ENCODE measurements at regions not wholly inside any gene's neighbourhood (a gene's known extent, or its start where the extent isn't known, plus 50 kb on each side); places are given as distances from the start of the nearest gene placed in this dataset.

- H3K9me3 ChIP-seq (ENCODE audit: insufficient read depth, low read depth, low read length) = no peaks in the 10 kb centered on the region
- H3K9me2 ChIP-seq (replicated peaks; ENCODE audit: low read depth, low read length) = no peaks in the 10 kb centered on the region
- H2AFZ ChIP-seq (ENCODE audit: low read length) = no peak overlapping the region
- H3K79me2 ChIP-seq (ENCODE audit: insufficient read depth, low read length) = no peaks in the 10 kb centered on the region
- H3K4me1 ChIP-seq (ENCODE audit: insufficient read depth, low read length, poor library complexity, severe bottlenecking) = no peaks in the 10 kb centered on the region
- H3K9ac ChIP-seq (ENCODE audit: low read depth, low read length, poor library complexity, severe bottlenecking) = no peak overlapping the region
- no peaks in the 10 kb centered on the region for H3K27me3 ChIP-seq (ENCODE audit: insufficient read depth, low read length, poor library complexity, severe bottlenecking)
- no peaks in the 10 kb centered on the region for H3K36me3 ChIP-seq (ENCODE audit: insufficient read depth, low read length)
- H4K20me1 ChIP-seq (ENCODE audit: insufficient read depth, low read length, poor library complexity, severe bottlenecking) = no peaks in the 10 kb centered on the region
- no peaks in the 10 kb centered on the region for H3F3A ChIP-seq (ENCODE audit: low read depth)
- no peak overlapping the region for H3K4me3 ChIP-seq (ENCODE audit: low read length, poor library complexity, severe bottlenecking)
- H3K4me2 ChIP-seq (ENCODE audit: low read depth, low read length, poor library complexity, severe bottlenecking) = no peak overlapping the region
- TF ChIP-seq EZH2phosphoT487 (IDR thresholded peaks at IDR 0.05; ENCODE audit: borderline replicate concordance) (no peak), CTCF (conservative IDR thresholded peaks at IDR 0.05; ENCODE audit: low read length) (no peak)
Observed at GRCh38 chr5:39712316-39713249, 287.8 kb upstream of the DAB2 start.

- Histone ChIP-seq H4K20me1 (ENCODE audit: insufficient read depth, low read length, poor library complexity, severe bottlenecking) (no peaks in the 10 kb centered on the region), H3K9me3 (ENCODE audit: insufficient read depth, low read depth, low read length) (no peaks in the 10 kb centered on the region), H3K79me2 (ENCODE audit: insufficient read depth, low read length) (no peaks in the 10 kb centered on the region), H3K9ac (ENCODE audit: low read depth, low read length, poor library complexity, severe bottlenecking) (no peak overlapping the region), H3F3A (ENCODE audit: low read depth) (no peaks in the 10 kb centered on the region), H2AFZ (ENCODE audit: low read length) (no peak overlapping the region), H3K4me3 (ENCODE audit: low read length, poor library complexity, severe bottlenecking) (no peak overlapping the region), H3K9me2 (replicated peaks; ENCODE audit: low read depth, low read length) (no peaks in the 10 kb centered on the region), H3K27me3 (ENCODE audit: insufficient read depth, low read length, poor library complexity, severe bottlenecking) (no peaks in the 10 kb centered on the region), H3K36me3 (ENCODE audit: insufficient read depth, low read length) (no peaks in the 10 kb centered on the region), H3K4me2 (ENCODE audit: low read depth, low read length, poor library complexity, severe bottlenecking) (no peak overlapping the region), H3K4me1 (ENCODE audit: insufficient read depth, low read length, poor library complexity, severe bottlenecking) (no peaks in the 10 kb centered on the region)
- TF ChIP-seq EZH2phosphoT487 (IDR thresholded peaks at IDR 0.05; ENCODE audit: borderline replicate concordance) = no peak
- TF ChIP-seq CTCF (conservative IDR thresholded peaks at IDR 0.05; ENCODE audit: low read length) = no peak
Observed at GRCh38 chr5:39711821-39712220, 287.0 kb upstream of the DAB2 start.

- no peaks in the 10 kb centered on the region for H3K79me2 ChIP-seq (ENCODE audit: insufficient read depth, low read length)
- no peaks in the 10 kb centered on the region for H3K9me3 ChIP-seq (ENCODE audit: insufficient read depth, low read depth, low read length)
- H3K4me1 ChIP-seq (ENCODE audit: insufficient read depth, low read length, poor library complexity, severe bottlenecking) = no peaks in the 10 kb centered on the region
- H3K27me3 ChIP-seq (ENCODE audit: insufficient read depth, low read length, poor library complexity, severe bottlenecking) = no peaks in the 10 kb centered on the region
- no peak overlapping the region for H3K4me2 ChIP-seq (ENCODE audit: low read depth, low read length, poor library complexity, severe bottlenecking)
- no peak overlapping the region for H3K9ac ChIP-seq (ENCODE audit: low read depth, low read length, poor library complexity, severe bottlenecking)
- H3K36me3 ChIP-seq (ENCODE audit: insufficient read depth, low read length) = no peaks in the 10 kb centered on the region
- no peak overlapping the region for H2AFZ ChIP-seq (ENCODE audit: low read length)
- no peaks in the 10 kb centered on the region for H3K9me2 ChIP-seq (replicated peaks; ENCODE audit: low read depth, low read length)
- no peak for TF ChIP-seq CTCF (conservative IDR thresholded peaks at IDR 0.05; ENCODE audit: low read length)
- TF ChIP-seq EZH2phosphoT487 (IDR thresholded peaks at IDR 0.05; ENCODE audit: borderline replicate concordance) = no peak
- H3F3A ChIP-seq (ENCODE audit: low read depth) = no peaks in the 10 kb centered on the region
- H4K20me1 ChIP-seq (ENCODE audit: insufficient read depth, low read length, poor library complexity, severe bottlenecking) = no peaks in the 10 kb centered on the region
- H3K4me3 ChIP-seq (ENCODE audit: low read length, poor library complexity, severe bottlenecking) = no peak overlapping the region
Observed at GRCh38 chr5:39709032-39709431, 284.3 kb upstream of the DAB2 start.

All from Loucy (cell line).